Motor neuron (in vitro differentiated cells): ENCODE measurements at regions not wholly inside any gene's neighbourhood (a gene's known extent, or its start where the extent isn't known, plus 50 kb on each side); places are given as distances from the start of the nearest gene placed in this dataset.
"Not testable (repeated sequence)": the region's sequence is repeated elsewhere in the genome, so short reads cannot be mapped to it uniquely, and the experiment has no call there.

Source experiments
- ATAC-seq, 8 experiments: fragments of 200-7000 bp; cut with Tn5 transposase; replicated peaks in 6 of 8; 2 replicates each; pipeline ENCODE4 v1.8.0; 2021; ENCODE audit warnings: mild to moderate bottlenecking in 8 of 8, moderate library complexity in 8 of 8
- H3K27ac ChIP-seq, 2 donors: fragments of 250-450 bp; sonication (Bioruptor Pico); 2 replicates each; pipeline ENCODE4 v1.9.0; 2021; ENCODE audit warnings: antibody characterized with exemption in 2 of 2, mild to moderate bottlenecking in 2 of 2, moderate library complexity in 1 of 2
- H3K4me1 ChIP-seq, 2 donors: fragments of 250-450 bp; sonication (Bioruptor Pico); replicated peaks in 1 of 2; 2 replicates each; pipeline ENCODE4 v1.6.1; 2021; ENCODE audit warnings: antibody characterized with exemption in 2 of 2, mild to moderate bottlenecking in 2 of 2, moderate library complexity in 1 of 2
- H3K4me3 ChIP-seq, 5 donors: fragments of 250-450 bp; sonication (Bioruptor Pico); 2 replicates each; pipeline ENCODE4 v1.9.0; 2021; ENCODE audit warnings: antibody characterized with exemption in 5 of 5, mild to moderate bottlenecking in 5 of 5, moderate library complexity in 4 of 5
- WGBS, 10 experiments: fragments of 450-650 bp; shearing (Covaris generic); methylation state at CpG; one replicate each; pipeline ENCODE4 v1.0.0; 2022; 5-methylcytosine and 5-hydroxymethylcytosine counted together
- in situ Hi-C, 9 experiments: fragments of 400-800 bp; cut with MboI; loops; one replicate each; pipeline ENCODE4 v1.15.0; 2021; ENCODE audit warnings: low sequenced_read_pairs in 9 of 9, low pct_unique_long_range_greater_than_20kb in 2 of 9; ENCODE audit not compliant: unreplicated experiment in 9 of 9

DNA sequence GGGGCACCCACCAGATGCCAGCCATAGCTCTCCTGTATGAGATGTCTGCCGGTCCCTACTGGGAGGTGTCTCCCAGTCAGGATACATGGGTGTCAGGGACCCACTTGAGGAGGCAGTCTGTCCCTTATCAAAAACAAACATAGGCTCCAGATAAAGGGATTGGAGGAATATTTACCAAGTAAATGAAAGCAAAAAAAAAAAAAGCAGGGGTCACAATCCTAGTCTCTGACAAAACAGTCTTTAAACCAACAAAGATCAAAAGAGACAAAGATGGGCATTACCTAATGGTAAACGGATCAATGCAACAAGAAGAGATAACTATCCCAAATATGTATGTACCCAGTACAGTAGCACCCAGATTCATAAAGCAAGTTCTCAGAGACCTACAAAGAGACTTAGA lies 640.0 kb upstream of the LRRTM4 start:
- in situ Hi-C loops = no loop called here
- WGBS, 10 experiments = 0 to 100% (median 20%) methylated on average over 1 to 2 of the region's 2 CpGs; no CpG with 5 or more reads in 5 of the 10 experiments

DNA sequence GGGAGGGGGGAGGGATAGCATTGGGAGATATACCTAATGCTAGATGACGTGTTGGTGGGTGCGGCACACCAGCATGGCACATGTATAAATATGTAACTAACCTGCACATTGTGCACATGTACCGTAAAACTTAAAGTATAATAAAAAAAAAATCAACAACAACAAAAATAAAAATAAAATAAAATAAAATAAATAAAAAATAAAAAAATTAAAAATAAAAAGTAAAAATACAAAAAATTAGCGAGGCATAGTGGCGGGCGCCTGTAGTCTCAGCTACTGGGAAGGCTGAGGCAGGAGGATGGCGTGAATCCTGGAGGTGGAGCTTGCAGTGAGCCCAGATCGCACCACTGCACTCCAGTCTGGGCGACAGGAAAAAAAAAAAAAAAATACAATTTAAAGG lies 650.0 kb upstream of the LRRTM4 start:
- ATAC-seq, H3K27ac ChIP-seq, in situ Hi-C loops, H3K4me3 ChIP-seq, H3K4me1 ChIP-seq: not testable (repeated sequence)
- 33 to 100% (median 93%) methylated on average over 2 to 9 of the region's 9 CpGs for WGBS, 10 experiments

More for the DNA sequence above, 640.0 kb upstream of the LRRTM4 start:
- no peaks in the 10 kb centered on the region for H3K4me1 ChIP-seq
- no peak for ATAC-seq
- H3K4me3 ChIP-seq = no peak overlapping the region
- H3K27ac ChIP-seq = no peak overlapping the region

DNA sequence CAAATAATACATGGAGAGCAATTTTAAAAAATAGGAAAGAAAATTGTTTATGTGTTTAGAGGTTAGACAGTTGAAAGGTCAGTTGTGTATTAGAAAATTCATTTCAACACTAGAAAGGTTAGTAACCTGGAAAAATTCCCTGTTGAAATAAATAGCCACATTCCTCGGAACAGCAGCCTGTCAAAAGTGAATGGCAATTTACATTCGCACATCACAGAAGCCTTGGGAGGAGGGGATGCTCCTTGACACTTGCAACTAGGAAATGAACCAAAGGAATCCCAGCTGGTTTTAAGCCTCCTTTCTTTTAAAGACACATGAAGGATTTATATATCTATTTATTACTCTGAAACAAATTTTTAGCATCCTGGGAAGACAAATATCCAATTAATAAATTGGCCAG lies 653.5 kb upstream of the LRRTM4 start:
- H3K4me3 ChIP-seq = no peak overlapping the region
- WGBS, 10 experiments = 0 to 80% (median 4%) methylated on average over 1 to 2 of the region's 2 CpGs; no CpG with 5 or more reads in 1 of the 10 experiments
- H3K27ac ChIP-seq = no peak overlapping the region
- peak in 1 of 8 experiments; percentile 18 for ATAC-seq
- peaks cover 6 to 11% of the 10 kb centered on the region in 2 donors for H3K4me1 ChIP-seq
- in situ Hi-C loops = no loop called here

GRCh38 chr2:78201064-78201575 lies 678.9 kb upstream of the LRRTM4 start:
- Histone ChIP-seq H3K4me3 (no peak overlapping the region), H3K4me1 (no peaks in the 10 kb centered on the region), H3K27ac (no peak overlapping the region)
- in situ Hi-C loops = no loop called here
- no peak for ATAC-seq
- WGBS, 10 experiments = 10 to 100% (median 65%) methylated on average over 1 to 2 of the region's 2 CpGs; no CpG with 5 or more reads in 2 of the 10 experiments

- H3K27ac ChIP-seq = no peak overlapping the region
- 4 to 100% (median 87%) methylated on average over 1 to 3 of the region's 3 CpGs for WGBS, 10 experiments
- no peak for ATAC-seq
Measured at GRCh38 chr2:78202366-78202765, 680.2 kb upstream of the LRRTM4 start.

GRCh38 chr2:78202986-78203670 lies 681.0 kb upstream of the LRRTM4 start:
- in situ Hi-C loops = no loop called here
- no peak overlapping the region for H3K4me3 ChIP-seq
- 12 to 100% (median 78%) methylated on average over 1 to 7 of the region's 7 CpGs; no CpG with 5 or more reads in 1 of the 10 experiments for WGBS, 10 experiments

More at GRCh38 chr2:78202366-78202765, 680.2 kb upstream of the LRRTM4 start:
- in situ Hi-C loops = no loop called here
- H3K4me3 ChIP-seq = no peak overlapping the region
- H3K4me1 ChIP-seq = no peaks in the 10 kb centered on the region

DNA sequence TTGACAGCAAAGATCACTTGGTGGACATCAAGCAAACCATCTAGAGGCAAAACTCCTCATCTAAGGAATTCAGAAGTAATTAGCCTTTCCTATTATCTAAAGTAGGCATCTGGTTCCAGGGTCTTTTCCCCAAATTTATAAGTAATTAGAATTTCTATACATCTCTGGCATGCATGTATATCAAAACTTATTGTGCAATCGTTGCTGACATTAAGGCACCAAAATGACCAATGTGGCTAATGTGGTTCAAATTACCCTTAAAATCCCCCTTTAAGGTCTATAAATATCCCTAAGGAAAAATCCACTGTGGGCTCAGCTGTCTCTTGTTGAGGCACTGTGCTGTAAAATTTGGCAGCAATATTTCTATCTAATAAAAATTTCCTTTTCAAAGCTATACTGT lies 695.9 kb upstream of the LRRTM4 start:
- WGBS, 10 experiments = 0 to 100% (median 82%) methylated on average over 1 of the region's 1 CpG; no CpG with 5 or more reads in 3 of the 10 experiments
- Histone ChIP-seq H3K27ac (no peak overlapping the region), H3K4me1 (no peaks in the 10 kb centered on the region), H3K4me3 (no peak overlapping the region)
- in situ Hi-C loops = no loop called here
- no peak for ATAC-seq

More at GRCh38 chr2:78202986-78203670, 681.0 kb upstream of the LRRTM4 start:
- ATAC-seq = no peak
- H3K27ac ChIP-seq = no peak overlapping the region
- H3K4me1 ChIP-seq = no peaks in the 10 kb centered on the region

GRCh38 chr2:78237704-78238103 lies 715.5 kb upstream of the LRRTM4 start:
- Histone ChIP-seq H3K4me1 (no peaks in the 10 kb centered on the region), H3K27ac (no peak overlapping the region), H3K4me3 (no peak overlapping the region)
- no peak for ATAC-seq
- 18 to 100% (median 89%) methylated on average over 1 of the region's 1 CpG; no CpG with 5 or more reads in 2 of the 10 experiments for WGBS, 10 experiments
- in situ Hi-C loops = no loop called here

GRCh38 chr2:78245394-78246135 lies 723.4 kb upstream of the LRRTM4 start:
- WGBS, 10 experiments = 0 to 100% (median 25%) methylated on average over 1 to 4 of the region's 4 CpGs
- H3K4me3 ChIP-seq = no peak overlapping the region
- ATAC-seq = no peak
- in situ Hi-C loops = no loop called here
- H3K4me1 ChIP-seq = peaks cover 0 to 4% of the 10 kb centered on the region in 2 donors
- no peak overlapping the region for H3K27ac ChIP-seq

GRCh38 chr2:78251708-78252107 lies 729.5 kb upstream of the LRRTM4 start:
- no peak overlapping the region for H3K27ac ChIP-seq
- no peak overlapping the region for H3K4me3 ChIP-seq
- in situ Hi-C loops = no loop called here
- no peaks in the 10 kb centered on the region for H3K4me1 ChIP-seq
- WGBS, 10 experiments = 0 to 100% (median 75%) methylated on average over 1 of the region's 1 CpG; no CpG with 5 or more reads in 3 of the 10 experiments
- ATAC-seq = no peak

DNA sequence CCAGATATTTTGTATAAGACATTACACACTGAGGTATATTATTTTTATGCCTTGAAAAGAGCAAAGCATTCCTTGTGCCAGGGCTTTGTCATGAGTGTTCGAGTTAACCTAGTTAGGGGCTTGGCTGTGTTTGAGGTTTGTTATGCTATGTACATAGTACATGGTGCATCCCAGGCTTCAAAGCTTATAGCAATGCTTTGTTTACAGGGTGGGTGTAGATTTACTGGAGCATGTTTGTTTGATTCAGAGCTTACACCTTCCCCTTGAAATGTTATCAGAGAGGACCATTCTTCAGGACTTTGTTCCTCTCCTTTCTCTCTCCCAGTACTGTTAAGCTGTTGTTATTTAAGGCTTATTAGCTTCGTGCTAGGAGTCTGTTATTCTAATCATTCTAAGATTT lies 738.7 kb upstream of the LRRTM4 start:
- H3K4me3 ChIP-seq = no peak overlapping the region
- WGBS, 10 experiments = 0 to 92% (median 59%) methylated on average over 1 to 2 of the region's 2 CpGs; no CpG with 5 or more reads in 2 of the 10 experiments
- in situ Hi-C loops = no loop called here
- H3K27ac ChIP-seq = no peak overlapping the region
- no peaks in the 10 kb centered on the region for H3K4me1 ChIP-seq
- ATAC-seq = peak in 1 of 8 experiments; percentile 56

- H3K27ac ChIP-seq = no peak overlapping the region
- ATAC-seq = no peak
- 0 to 100% (median 90%) methylated on average over 1 of the region's 1 CpG; no CpG with 5 or more reads in 3 of the 10 experiments for WGBS, 10 experiments
- in situ Hi-C loops = no loop called here
- no peak overlapping the region for H3K4me3 ChIP-seq
- peaks cover 0 to 2% of the 10 kb centered on the region in 2 donors for H3K4me1 ChIP-seq
Measured at GRCh38 chr2:78261454-78261853, 739.3 kb upstream of the LRRTM4 start.

DNA sequence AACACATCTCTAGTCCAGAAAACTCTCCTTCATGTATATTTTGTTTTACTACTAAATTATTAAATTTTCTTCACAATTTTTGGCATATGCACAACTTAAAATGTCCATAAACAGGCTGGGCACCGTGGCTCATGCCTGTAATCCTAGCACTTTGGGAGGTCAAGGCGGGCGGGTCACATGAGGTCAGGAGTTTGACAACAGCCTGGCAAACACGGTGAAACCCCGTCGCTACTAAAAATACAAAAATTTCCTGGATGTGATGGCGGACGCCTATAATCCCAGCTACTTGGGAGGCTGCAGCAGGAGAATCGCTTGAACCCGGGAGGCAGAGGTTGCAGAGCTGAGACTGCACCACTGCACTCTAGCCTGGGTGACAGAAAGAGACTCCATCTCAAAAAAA lies 739.9 kb upstream of the LRRTM4 start:
- ATAC-seq, H3K4me1 ChIP-seq, H3K27ac ChIP-seq, in situ Hi-C loops, H3K4me3 ChIP-seq: not testable (repeated sequence)
- 20 to 100% (median 66%) methylated on average over 1 to 8 of the region's 10 CpGs; no CpG with 5 or more reads in 4 of the 10 experiments for WGBS, 10 experiments
